TTC549 (cell line): ENCODE measurements at regions not wholly inside any gene's neighbourhood (a gene's known extent, or its start where the extent isn't known, plus 50 kb on each side); places are given as distances from the start of the nearest gene placed in this dataset.

ENCODE experiments used
- FAIRE-seq: peaks from 2 replicates; lab custom pipeline; 2012; peaks lifted over from hg19 to GRCh38; lab: Jason Lieb, UNC

DNA sequence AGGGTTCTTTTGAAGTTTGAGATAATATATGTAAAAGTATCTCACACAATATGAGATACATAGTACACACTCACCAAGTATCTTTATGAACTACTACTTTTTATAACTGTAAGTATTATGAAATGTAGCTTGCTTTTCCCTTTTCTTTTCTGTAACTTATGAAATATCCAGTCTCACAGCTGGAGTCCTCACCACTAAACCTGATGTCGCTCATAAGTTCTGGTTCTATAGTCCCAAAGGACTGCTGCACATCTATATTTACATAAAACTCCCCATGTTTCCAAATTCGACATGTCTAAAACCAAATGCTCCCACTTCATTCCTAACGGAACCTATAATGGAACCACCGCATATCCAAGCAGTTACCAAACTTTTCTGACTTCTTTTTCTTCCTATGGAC lies 186.5 kb upstream of the SLC7A11 start:
- no peak for FAIRE-seq

- FAIRE-seq: no peak
Measured at GRCh38 chr4:138426786-138427185, 184.6 kb upstream of the SLC7A11 start.

DNA sequence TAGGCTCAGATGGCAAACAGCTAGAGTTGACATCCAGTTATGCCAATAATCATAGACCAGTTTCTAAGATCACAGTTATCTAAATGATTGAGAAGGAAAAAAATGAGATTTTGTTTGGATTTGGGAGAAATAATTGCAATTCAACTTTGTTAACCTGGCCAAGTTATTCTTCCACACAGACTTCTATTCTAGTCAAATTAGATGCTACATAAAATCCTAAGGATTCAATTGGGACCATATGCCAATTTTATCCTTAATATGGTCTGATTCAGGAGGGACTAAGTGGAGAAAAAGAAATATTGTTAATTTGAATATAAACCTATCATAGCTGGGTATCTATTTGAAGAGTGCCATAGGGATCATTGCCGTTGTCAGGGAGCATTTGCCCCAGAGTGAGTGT lies 178.3 kb upstream of the SLC7A11 start:
- FAIRE-seq: no peak

DNA sequence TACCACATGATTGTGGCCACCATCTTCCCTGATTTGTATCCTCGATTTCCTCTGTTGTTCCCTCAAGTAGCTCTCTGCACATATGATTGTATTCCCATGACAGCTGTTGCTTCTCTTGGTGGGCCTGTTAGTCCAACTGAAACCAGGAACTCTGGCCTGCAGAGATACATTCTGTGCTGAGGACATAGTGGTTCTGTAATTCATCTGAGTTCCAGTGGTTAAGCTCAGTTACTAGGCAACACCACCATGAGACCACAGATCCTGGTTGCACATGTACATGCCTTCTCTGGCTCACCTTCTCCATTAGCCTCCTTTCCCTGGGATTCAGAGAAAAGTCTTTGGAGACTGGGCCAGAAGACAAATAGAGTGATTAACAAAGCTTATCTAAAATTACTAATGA lies 172.1 kb upstream of the SLC7A11 start:
- FAIRE-seq: no peak

GRCh38 chr4:138413273-138413672 lies 171.1 kb upstream of the SLC7A11 start:
- no peak for FAIRE-seq

GRCh38 chr4:138412847-138413246 lies 170.7 kb upstream of the SLC7A11 start:
- FAIRE-seq: no peak

GRCh38 chr4:138410266-138410665 lies 168.1 kb upstream of the SLC7A11 start:
- no peak for FAIRE-seq

DNA sequence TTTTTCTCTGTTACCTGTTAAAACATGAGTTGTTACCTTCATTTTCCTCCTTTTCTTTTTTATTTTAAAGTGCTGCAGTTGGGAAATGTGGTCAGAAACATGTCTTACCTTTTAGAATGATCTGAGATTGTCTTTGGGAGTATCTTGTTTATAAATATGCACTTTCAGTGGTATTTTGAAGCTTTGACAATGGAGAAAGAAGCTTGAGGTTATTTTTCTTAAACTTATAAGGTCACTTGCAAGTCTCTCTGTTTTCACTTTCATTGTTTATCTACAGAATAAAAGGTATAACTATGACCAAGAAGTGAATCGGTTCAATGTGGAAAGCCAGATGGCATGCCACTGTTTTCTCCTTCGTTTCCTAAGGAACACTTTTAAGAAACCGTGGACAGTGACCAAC lies 167.5 kb upstream of the SLC7A11 start:
- no peak for FAIRE-seq

- no peak for FAIRE-seq
Measured at GRCh38 chr4:138408758-138409157, 166.6 kb upstream of the SLC7A11 start.

DNA sequence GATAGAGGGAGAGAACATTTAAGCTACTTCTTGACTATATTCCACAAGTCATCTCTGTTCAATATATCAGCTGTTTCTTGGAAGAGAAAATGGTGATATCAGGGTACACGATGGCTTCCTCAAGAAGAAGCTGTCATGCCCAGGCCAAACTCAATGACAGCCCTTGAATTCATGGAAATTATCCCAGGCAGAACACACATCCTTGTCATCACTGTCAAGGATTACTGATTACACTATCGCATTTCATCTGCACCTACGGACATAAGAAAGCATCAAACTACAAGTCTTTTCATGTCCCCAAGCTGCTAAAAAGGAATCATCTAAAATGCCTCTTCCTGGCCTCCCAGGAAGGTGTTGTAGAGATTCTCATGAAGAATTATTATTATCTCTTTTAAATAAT lies 165.2 kb upstream of the SLC7A11 start:
- FAIRE-seq: no peak

DNA sequence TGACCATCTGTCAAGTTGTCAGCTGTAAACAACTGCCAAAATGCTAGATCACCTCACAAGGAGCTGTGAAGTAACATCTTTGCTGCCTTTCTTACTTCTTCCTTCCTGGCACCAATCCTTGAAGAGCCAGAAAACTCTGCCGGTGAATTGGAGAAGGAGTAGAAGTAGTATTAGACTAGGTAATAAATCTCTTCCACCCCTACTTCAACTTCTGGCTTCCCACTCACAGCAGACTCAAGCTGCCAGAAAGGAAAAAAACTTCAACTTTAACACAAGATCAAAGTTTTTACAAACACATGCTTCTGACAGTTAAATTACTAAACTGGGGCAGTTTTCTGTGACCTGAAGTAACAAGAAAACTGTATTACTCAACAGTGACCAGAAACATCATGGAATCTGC lies 164.7 kb upstream of the SLC7A11 start:
- no peak for FAIRE-seq

GRCh38 chr4:138405934-138406567 lies 163.9 kb upstream of the SLC7A11 start:
- no peak for FAIRE-seq

DNA sequence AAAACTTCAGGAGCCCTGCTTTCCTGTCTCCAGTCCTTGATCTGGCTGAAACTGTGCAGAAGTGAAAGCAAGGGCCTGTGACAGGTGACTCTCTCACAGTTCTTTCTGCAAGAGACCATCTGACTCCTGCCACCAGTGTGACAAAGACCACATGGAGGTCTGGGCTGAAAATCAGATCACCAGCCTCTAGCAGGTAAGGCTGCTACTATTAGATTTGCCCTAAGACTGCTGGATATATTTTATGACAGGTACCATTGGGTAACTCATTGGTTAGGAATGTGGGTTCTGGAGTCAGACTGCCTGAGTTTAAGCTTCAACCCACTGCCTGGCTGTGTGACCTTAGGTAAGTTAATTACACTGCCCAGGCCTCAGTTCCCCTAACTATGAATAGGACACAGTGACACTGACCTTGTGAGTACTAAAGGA lies 163.3 kb upstream of the SLC7A11 start:
- no peak for FAIRE-seq

DNA sequence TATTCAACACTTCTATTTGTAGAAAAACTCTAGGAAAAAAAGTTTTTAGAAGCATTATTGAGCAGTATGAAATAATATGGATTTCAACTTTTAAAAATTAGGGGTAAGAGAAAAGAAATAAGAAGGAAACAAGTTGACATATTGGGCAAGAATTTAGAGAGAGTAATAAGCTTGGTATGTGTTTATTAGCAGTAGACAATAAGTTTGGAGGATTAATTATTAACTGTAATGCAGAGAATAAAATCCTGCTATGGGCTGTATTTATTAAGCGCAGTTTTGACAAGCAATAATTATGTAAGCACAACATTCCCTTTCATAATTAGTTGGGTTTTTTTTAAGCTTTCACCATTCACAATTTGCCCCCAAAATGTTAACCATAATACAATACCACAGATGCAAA lies 162.7 kb upstream of the SLC7A11 start:
- no peak for FAIRE-seq

- no peak for FAIRE-seq
Measured at GRCh38 chr4:138404251-138404650, 162.1 kb upstream of the SLC7A11 start.

DNA sequence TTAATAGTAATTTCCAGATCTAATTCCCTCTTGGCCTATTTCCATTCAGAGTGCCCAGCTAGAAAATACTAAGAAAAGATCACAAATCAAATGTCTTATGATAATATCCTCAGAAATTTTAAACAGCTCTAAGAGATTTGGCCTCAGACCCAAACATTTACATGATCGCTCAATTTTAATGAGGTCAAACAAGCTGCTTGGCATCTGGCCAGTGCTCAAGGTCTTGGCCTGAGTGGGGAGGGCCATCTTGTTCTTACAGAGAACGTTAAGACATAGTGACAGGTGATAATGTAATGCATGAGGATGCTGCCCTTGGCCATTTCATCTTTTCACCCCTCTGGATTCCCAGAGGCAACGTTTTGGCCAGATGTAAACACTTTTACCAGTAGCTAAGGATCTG lies 159.2 kb upstream of the SLC7A11 start:
- no peak for FAIRE-seq

DNA sequence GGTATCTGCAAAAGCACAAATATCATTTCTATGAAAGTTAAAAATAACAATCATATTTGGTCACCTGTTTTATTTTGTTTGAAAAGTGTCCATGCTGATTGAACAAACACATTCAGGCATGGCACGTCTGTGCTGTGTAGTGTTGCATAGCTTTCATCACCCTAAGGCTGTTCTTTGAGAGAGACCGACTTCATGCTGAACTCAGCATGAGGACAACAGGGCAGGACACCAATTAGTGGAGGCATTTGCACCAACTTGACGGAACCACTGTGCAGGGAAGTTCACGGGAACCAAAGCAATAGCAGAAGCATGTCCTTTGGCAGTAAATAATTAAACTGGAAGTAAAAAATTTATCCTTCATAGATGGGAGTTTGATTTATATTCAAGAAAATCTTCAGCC lies 158.4 kb upstream of the SLC7A11 start:
- no peak for FAIRE-seq

DNA sequence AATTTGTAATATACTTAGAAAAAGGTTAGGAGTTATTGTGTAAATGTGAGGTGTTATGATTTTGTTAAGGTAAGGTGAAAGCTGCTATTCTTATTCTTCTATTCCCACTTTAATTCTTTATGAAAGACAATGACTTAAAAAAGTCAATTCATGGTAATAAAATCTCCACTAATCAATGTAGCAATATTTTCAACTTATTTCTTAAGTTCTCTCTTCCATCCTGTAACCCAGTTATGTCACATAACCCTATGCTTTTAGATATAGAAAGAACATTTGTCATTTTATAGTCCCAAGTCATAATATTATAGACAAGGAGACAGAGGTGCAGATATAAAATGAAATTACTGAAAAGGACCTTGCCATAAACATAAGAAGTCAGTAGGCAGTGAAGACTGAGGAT lies 157.9 kb upstream of the SLC7A11 start:
- no peak for FAIRE-seq

DNA sequence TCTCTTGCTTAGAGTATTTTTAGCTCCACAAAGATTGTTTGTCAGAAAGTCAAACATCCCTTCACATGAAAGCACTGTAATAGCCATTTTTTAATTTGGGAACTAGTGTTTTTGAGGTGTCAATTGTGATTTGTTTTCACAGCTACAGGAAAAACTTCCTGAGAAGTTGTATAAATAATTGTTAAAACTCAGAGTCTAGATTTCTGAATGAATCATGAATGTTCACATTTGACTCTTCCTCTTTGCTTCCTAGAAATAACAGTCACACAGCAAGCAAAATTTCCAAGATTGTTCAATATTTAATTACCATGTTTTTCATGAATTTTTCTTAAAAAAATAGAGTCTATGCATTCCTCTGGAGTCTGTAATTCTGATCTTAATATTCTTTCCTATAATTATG lies 156.9 kb upstream of the SLC7A11 start:
- no peak for FAIRE-seq

- no peak for FAIRE-seq
Measured at GRCh38 chr4:138398322-138398721, 156.2 kb upstream of the SLC7A11 start.

- FAIRE-seq: no peak
Measured at GRCh38 chr4:138393886-138394610, 151.9 kb upstream of the SLC7A11 start.

DNA sequence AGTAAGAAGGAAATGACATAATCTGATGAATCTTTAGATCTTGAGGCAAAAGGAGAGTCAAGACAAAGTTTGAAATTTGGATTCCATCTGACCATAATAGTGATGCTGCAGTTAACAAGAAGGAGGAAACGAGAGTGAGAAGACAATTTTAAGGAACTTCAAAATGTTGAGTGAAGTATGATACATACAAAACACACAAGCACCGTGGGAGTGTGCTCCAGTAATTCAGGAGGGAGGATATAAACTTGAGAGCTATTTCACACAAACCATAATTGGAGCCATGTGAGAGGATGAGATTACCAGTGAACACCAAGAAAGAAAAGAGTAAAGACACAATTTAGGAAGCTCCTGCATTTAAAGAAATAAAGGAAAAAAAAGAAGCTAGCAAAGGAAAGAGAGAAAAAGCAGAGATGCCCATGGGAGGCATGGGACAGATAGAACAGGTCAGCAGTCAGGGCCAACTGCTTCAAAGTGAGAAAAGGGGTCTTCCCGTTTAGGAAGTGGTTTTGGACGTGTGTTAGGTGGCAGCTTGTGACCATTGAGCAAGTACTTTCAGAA lies 150.7 kb upstream of the SLC7A11 start:
- no peak for FAIRE-seq

DNA sequence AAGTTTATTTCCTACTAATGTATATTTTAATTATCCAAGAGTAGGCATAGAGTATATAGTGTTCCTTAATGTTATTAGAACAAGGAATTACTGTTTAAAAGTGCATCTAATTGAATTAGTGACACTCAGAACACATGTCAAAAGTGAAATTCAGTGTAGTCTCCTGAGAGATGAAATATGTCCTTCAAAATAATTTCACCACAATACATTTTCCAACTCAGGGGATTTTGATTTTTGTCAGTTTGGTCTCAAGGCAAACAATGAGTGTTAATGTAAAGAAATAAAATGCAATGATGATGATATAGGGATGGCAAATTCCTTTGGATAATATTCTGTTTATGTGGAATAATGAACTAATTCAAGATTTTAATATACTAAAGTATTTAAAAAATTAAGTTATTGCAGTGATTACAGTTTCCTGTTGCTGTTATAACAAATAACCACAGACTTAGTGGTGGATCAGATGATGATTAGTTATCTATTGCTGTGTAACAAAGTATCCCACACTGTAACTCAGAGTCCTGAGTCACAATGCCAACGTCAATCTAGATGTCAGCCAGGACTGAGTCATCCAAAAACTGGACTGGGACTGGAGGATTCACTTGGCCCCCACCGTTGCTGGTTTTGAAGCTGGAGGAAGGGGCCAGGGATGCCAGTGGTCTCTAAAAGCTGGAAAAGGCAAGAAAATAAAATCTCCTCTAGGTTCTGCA lies 148.0 kb upstream of the SLC7A11 start:
- no peak for FAIRE-seq
